ENCODE measurements at regions not wholly inside any gene's neighbourhood (a gene's known extent, or its start where the extent isn't known, plus 50 kb on each side); places are given as distances from the start of the nearest gene placed in this dataset.
"Not testable (repeated sequence)": the region's sequence is repeated elsewhere in the genome, so short reads cannot be mapped to it uniquely, and the experiment has no call there.

GRCh38 chr7:65800890-65801341 is 72.0 kb upstream of the VKORC1L1 start:
- no peaks in the 10 kb centered on the region for H3K9me2 ChIP-seq (ENCODE audit: insufficient read depth)
- no peak overlapping the region for H3K27ac ChIP-seq
- no peaks in the 10 kb centered on the region for H3K9me3 ChIP-seq (ENCODE audit: insufficient read depth, low read depth)
- TF ChIP-seq CTCF (conservative IDR thresholded peaks at IDR 0.05) (no peak), EZH2 (IDR thresholded peaks at IDR 0.05; ENCODE audit: low read depth) (no peak)
- no peak overlapping the region for H3K4me2 ChIP-seq
- no peak for DNase-seq
- H3K4me1 ChIP-seq (replicated peaks; ENCODE audit: insufficient read depth) = no peaks in the 10 kb centered on the region
- ChIA-PET POLR2A (ENCODE audit: unreplicated experiment) (no interaction called here), CTCF (no interaction called here)
- no peak overlapping the region for H2AFZ ChIP-seq
- H3K4me3 ChIP-seq = no peak overlapping the region
- intact Hi-C loops (cut with micrococcal nuclease; ENCODE audit: unreplicated experiment) = no loop called here
- H3K27me3 ChIP-seq (ENCODE audit: insufficient read depth, low read depth) = no peaks in the 10 kb centered on the region
- no peaks in the 10 kb centered on the region for H3K79me2 ChIP-seq (ENCODE audit: low read depth)
- BruUV-seq (replicated peaks) = no TSS peak
- no peaks in the 10 kb centered on the region for H3F3A ChIP-seq (ENCODE audit: insufficient read depth, low read depth)
- no peaks in the 10 kb centered on the region for H3K36me3 ChIP-seq (ENCODE audit: low read depth)
- H4K20me1 ChIP-seq (ENCODE audit: insufficient read depth) = no peaks in the 10 kb centered on the region

- CTCF ChIA-PET = no interaction called here
- Histone ChIP-seq H3K4me1 (replicated peaks; ENCODE audit: insufficient read depth) (no peaks in the 10 kb centered on the region), H4K20me1 (ENCODE audit: insufficient read depth) (no peaks in the 10 kb centered on the region), H3K27ac (no peak overlapping the region), H3K4me3 (no peak overlapping the region), H3K79me2 (ENCODE audit: low read depth) (no peaks in the 10 kb centered on the region), H3F3A (ENCODE audit: insufficient read depth, low read depth) (no peaks in the 10 kb centered on the region), H3K4me2 (no peak overlapping the region), H3K36me3 (ENCODE audit: low read depth) (no peaks in the 10 kb centered on the region), H2AFZ (no peak overlapping the region), H3K9me3 (ENCODE audit: insufficient read depth, low read depth) (no peaks in the 10 kb centered on the region), H3K9me2 (ENCODE audit: insufficient read depth) (no peaks in the 10 kb centered on the region), H3K27me3 (ENCODE audit: insufficient read depth, low read depth) (no peaks in the 10 kb centered on the region)
- DNase-seq = no peak
- intact Hi-C loops (cut with micrococcal nuclease; ENCODE audit: unreplicated experiment) = no loop called here
- no TSS peak for BruUV-seq (replicated peaks)
- POLR2A ChIA-PET (ENCODE audit: unreplicated experiment) = no interaction called here
- no peak for TF ChIP-seq CTCF (conservative IDR thresholded peaks at IDR 0.05)
- no peak for TF ChIP-seq EZH2 (IDR thresholded peaks at IDR 0.05; ENCODE audit: low read depth)
Measured at GRCh38 chr7:65804887-65805286, 68.0 kb upstream of the VKORC1L1 start.

GRCh38 chr7:65807067-65807466 is 65.8 kb upstream of the VKORC1L1 start:
- H3K9me3 ChIP-seq (ENCODE audit: insufficient read depth, low read depth); BruUV-seq (replicated peaks); H2AFZ ChIP-seq; H3K27ac ChIP-seq; CTCF ChIA-PET; DNase-seq; intact Hi-C loops (cut with micrococcal nuclease; ENCODE audit: unreplicated experiment); H3F3A ChIP-seq (ENCODE audit: insufficient read depth, low read depth); H3K27me3 ChIP-seq (ENCODE audit: insufficient read depth, low read depth); H3K4me2 ChIP-seq; H3K9me2 ChIP-seq (ENCODE audit: insufficient read depth); H3K4me3 ChIP-seq; H3K4me1 ChIP-seq (replicated peaks; ENCODE audit: insufficient read depth); H3K79me2 ChIP-seq (ENCODE audit: low read depth); POLR2A ChIA-PET (ENCODE audit: unreplicated experiment); H3K36me3 ChIP-seq (ENCODE audit: low read depth); H4K20me1 ChIP-seq (ENCODE audit: insufficient read depth): not testable (repeated sequence)

GRCh38 chr7:65809259-65809981 is 63.5 kb upstream of the VKORC1L1 start:
- POLR2A ChIA-PET (ENCODE audit: unreplicated experiment) = no interaction called here
- Histone ChIP-seq H3K27me3 (ENCODE audit: insufficient read depth, low read depth) (no peaks in the 10 kb centered on the region), H2AFZ (no peak overlapping the region), H3K27ac (no peak overlapping the region), H3F3A (ENCODE audit: insufficient read depth, low read depth) (no peaks in the 10 kb centered on the region), H3K4me3 (no peak overlapping the region), H3K4me1 (replicated peaks; ENCODE audit: insufficient read depth) (no peaks in the 10 kb centered on the region), H3K9me3 (ENCODE audit: insufficient read depth, low read depth) (no peaks in the 10 kb centered on the region), H4K20me1 (ENCODE audit: insufficient read depth) (no peaks in the 10 kb centered on the region), H3K9me2 (ENCODE audit: insufficient read depth) (no peaks in the 10 kb centered on the region), H3K4me2 (no peak overlapping the region), H3K79me2 (ENCODE audit: low read depth) (no peaks in the 10 kb centered on the region), H3K36me3 (ENCODE audit: low read depth) (no peaks in the 10 kb centered on the region)
- DNase-seq = no peak
- intact Hi-C loops (cut with micrococcal nuclease; ENCODE audit: unreplicated experiment) = no loop called here
- TF ChIP-seq CTCF (conservative IDR thresholded peaks at IDR 0.05) (no peak), EZH2 (IDR thresholded peaks at IDR 0.05; ENCODE audit: low read depth) (no peak)
- CTCF ChIA-PET = interaction anchor here (0.6 kb wide), 1 partner anchor 468 kb away, joined by 3 read pairs; no protein-coding TSS in a partner anchor
- BruUV-seq (replicated peaks) = no TSS peak

Measured in PC-9 (cell line).